Fibroblast of lung (primary cell): ENCODE measurements at regions not wholly inside any gene's neighbourhood (a gene's known extent, or its start where the extent isn't known, plus 50 kb on each side); places are given as distances from the start of the nearest gene placed in this dataset.

Source experiments
- CTCF ChIP-seq, 2 donors: IDR thresholded peaks in 1 of 2; conservative IDR thresholded peaks in 1 of 2; 1 replicate in 1 of 2; 2 replicates in 1 of 2; pipeline ENCODE4 v1.5.1; 2011 to 2012; ENCODE audit warnings: low read length in 2 of 2, control low read depth in 1 of 2, inconsistent platforms in 1 of 2, low read depth in 1 of 2, mild to moderate bottlenecking in 1 of 2
- EZH2 ChIP-seq: IDR thresholded peaks from 2 replicates; pipeline ENCODE4 v1.5.1; 2012; ENCODE audit warnings: low read length, control low read depth, mild to moderate bottlenecking; ENCODE audit errors: missing control alignments

GRCh38 chr2:215571689-215572088 lies 135.8 kb upstream of the FN1 start:
- TF ChIP-seq CTCF (conservative IDR thresholded peaks at IDR 0.05 in 1 of 2, IDR thresholded peaks at IDR 0.05 in 1 of 2; ENCODE audit: low read depth in 1 of 2, low read length in 2 of 2) = no peak
- no peak for TF ChIP-seq EZH2
